ENCODE measurements at regions not wholly inside any gene's neighbourhood (a gene's known extent, or its start where the extent isn't known, plus 50 kb on each side); places are given as distances from the start of the nearest gene placed in this dataset.
"Not testable (repeated sequence)": the region's sequence is repeated elsewhere in the genome, so short reads cannot be mapped to it uniquely, and the experiment has no call there.

GRCh38 chr22:40094485-40094884, 83.2 kb upstream of the TNRC6B start:
- H3K9me3 ChIP-seq (ENCODE audit: control insufficient read depth in 2 of 2, low read length in 2 of 2): no peaks in the 10 kb centered on the region
- peaks cover 52 to 78% (median 57%) of the 10 kb centered on the region in 4 donors for H3K4me1 Mint-ChIP-seq
- peak overlapping the region; percentile 64 for H3K4me3 ChIP-seq (ENCODE audit: low read depth, low read length)
- H3K36me3 ChIP-seq (ENCODE audit: control insufficient read depth, insufficient read depth, low read length): no peaks in the 10 kb centered on the region
- DNase-seq (peak in 2 of 3 donors; percentile 16 to 64), ATAC-seq (ENCODE audit: low read depth in 2 of 2) (peak; percentile 48 to 57)
- peaks cover 31% of the 10 kb centered on the region for H3K4me1 ChIP-seq (ENCODE audit: control insufficient read depth, insufficient read depth, low read length, poor library complexity, severe bottlenecking)
- no peaks in the 10 kb centered on the region for H3K27me3 ChIP-seq (ENCODE audit: control insufficient read depth, insufficient read depth, low read length)
- H3K9me3 Mint-ChIP-seq: no peaks in the 10 kb centered on the region
- peaks cover 7% of the 10 kb centered on the region for H3K36me3 Mint-ChIP-seq
- H3K4me3 Mint-ChIP-seq: peak overlapping the region; percentile 7 to 86 (median 60)
- peak overlapping the region; percentile 28 for H3K27ac ChIP-seq (ENCODE audit: insufficient read depth, low read length, poor library complexity, severe bottlenecking)
- no peaks in the 10 kb centered on the region for H3K27me3 Mint-ChIP-seq
- H3K27ac Mint-ChIP-seq: peak overlapping the region in 2 of 3 donors; percentile 47 to 90

DNA sequence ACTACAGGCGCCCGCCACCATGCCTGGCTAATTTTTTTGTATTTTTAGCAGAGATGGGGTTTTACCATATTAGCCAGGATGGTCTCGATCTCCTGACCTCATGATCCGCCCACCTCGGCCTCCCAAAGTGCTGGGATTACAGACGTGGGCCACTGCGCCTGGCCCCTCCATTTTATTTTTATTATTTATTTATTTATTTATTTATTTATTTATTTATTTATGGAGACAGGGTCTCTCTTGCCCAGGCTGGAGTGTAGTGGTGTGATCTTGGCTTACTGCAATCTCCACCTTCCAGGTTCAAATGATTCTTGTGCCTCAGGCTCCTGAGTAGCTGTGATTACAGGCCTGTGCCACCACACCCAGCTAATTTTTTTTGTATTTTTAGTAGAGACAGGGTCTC, 77.8 kb upstream of the TNRC6B start:
- ATAC-seq (ENCODE audit: low read depth in 2 of 2); H3K27ac ChIP-seq (ENCODE audit: insufficient read depth, low read length, poor library complexity, severe bottlenecking); H3K4me3 Mint-ChIP-seq; H3K36me3 Mint-ChIP-seq; H3K9me3 Mint-ChIP-seq; DNase-seq; H3K4me3 ChIP-seq (ENCODE audit: low read depth, low read length); H3K9me3 ChIP-seq (ENCODE audit: control insufficient read depth in 2 of 2, low read length in 2 of 2); H3K27me3 Mint-ChIP-seq; H3K27me3 ChIP-seq (ENCODE audit: control insufficient read depth, insufficient read depth, low read length); H3K36me3 ChIP-seq (ENCODE audit: control insufficient read depth, insufficient read depth, low read length); H3K27ac Mint-ChIP-seq: not testable (repeated sequence)
- peaks cover 18 to 68% (median 44%) of the 10 kb centered on the region in 4 donors for H3K4me1 Mint-ChIP-seq
- peaks cover 21% of the 10 kb centered on the region for H3K4me1 ChIP-seq (ENCODE audit: control insufficient read depth, insufficient read depth, low read length, poor library complexity, severe bottlenecking)

GRCh38 chr22:40105755-40106154, 72.0 kb upstream of the TNRC6B start:
- peak overlapping the region in 2 of 3 donors; percentile 2 to 39 for H3K27ac Mint-ChIP-seq
- no peaks in the 10 kb centered on the region for H3K9me3 ChIP-seq (ENCODE audit: control insufficient read depth in 2 of 2, low read length in 2 of 2)
- H3K9me3 Mint-ChIP-seq: no peaks in the 10 kb centered on the region
- H3K4me1 Mint-ChIP-seq: peaks cover 31 to 82% (median 62%) of the 10 kb centered on the region in 4 donors
- H3K27me3 ChIP-seq (ENCODE audit: control insufficient read depth, insufficient read depth, low read length): no peaks in the 10 kb centered on the region
- H3K27ac ChIP-seq (ENCODE audit: insufficient read depth, low read length, poor library complexity, severe bottlenecking): no peak overlapping the region
- peaks cover 3% of the 10 kb centered on the region for H3K36me3 Mint-ChIP-seq
- peaks cover 4% of the 10 kb centered on the region for H3K36me3 ChIP-seq (ENCODE audit: control insufficient read depth, insufficient read depth, low read length)
- H3K4me3 ChIP-seq (ENCODE audit: low read depth, low read length): no peak overlapping the region
- no peaks in the 10 kb centered on the region for H3K27me3 Mint-ChIP-seq
- DNase-seq (no peak), ATAC-seq (ENCODE audit: low read depth in 2 of 2) (no peak)
- peaks cover 24% of the 10 kb centered on the region for H3K4me1 ChIP-seq (ENCODE audit: control insufficient read depth, insufficient read depth, low read length, poor library complexity, severe bottlenecking)
- peak overlapping the region in 3 of 4 donors; percentile 76 to 79 (median 76) for H3K4me3 Mint-ChIP-seq

DNA sequence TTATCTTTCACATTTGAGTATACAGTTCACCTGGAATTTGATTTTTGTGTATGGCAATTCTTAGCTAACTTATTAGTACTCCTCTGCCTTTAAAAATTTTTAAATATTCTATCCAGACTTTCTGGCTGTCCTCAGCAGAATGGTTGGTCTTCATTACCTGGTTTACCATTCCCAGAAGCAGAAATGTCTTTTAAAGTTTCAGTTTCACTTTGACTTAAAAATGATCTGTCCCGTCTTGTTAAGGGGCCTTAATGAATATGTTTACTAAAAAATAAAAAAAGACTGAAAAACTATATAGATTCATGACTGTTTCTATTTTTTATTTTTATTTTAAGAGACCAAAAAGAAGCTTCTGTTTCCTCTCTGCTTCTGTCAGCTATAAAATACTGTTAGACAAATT, 70.5 kb upstream of the TNRC6B start:
- Mint-ChIP-seq H3K36me3 (peaks cover 6% of the 10 kb centered on the region), H3K4me1 (peaks cover 40 to 84% (median 64%) of the 10 kb centered on the region in 4 donors), H3K27ac (no peak overlapping the region), H3K27me3 (no peaks in the 10 kb centered on the region), H3K4me3 (peak overlapping the region; percentile 76 to 82 (median 78)), H3K9me3 (no peaks in the 10 kb centered on the region)
- Histone ChIP-seq H3K36me3 (ENCODE audit: control insufficient read depth, insufficient read depth, low read length) (peaks cover 4% of the 10 kb centered on the region), H3K9me3 (ENCODE audit: control insufficient read depth in 2 of 2, low read length in 2 of 2) (no peaks in the 10 kb centered on the region), H3K27me3 (ENCODE audit: control insufficient read depth, insufficient read depth, low read length) (no peaks in the 10 kb centered on the region), H3K4me3 (ENCODE audit: low read depth, low read length) (peak overlapping the region; percentile 76), H3K27ac (ENCODE audit: insufficient read depth, low read length, poor library complexity, severe bottlenecking) (peak overlapping the region; percentile 29), H3K4me1 (ENCODE audit: control insufficient read depth, insufficient read depth, low read length, poor library complexity, severe bottlenecking) (peaks cover 20% of the 10 kb centered on the region)
- DNase-seq (peak in 1 of 3 donors; percentile 44), ATAC-seq (ENCODE audit: low read depth in 2 of 2) (no peak)

- Histone ChIP-seq H3K27ac (ENCODE audit: insufficient read depth, low read length, poor library complexity, severe bottlenecking) (no peak overlapping the region), H3K36me3 (ENCODE audit: control insufficient read depth, insufficient read depth, low read length) (peaks cover 4% of the 10 kb centered on the region), H3K27me3 (ENCODE audit: control insufficient read depth, insufficient read depth, low read length) (no peaks in the 10 kb centered on the region), H3K4me3 (ENCODE audit: low read depth, low read length) (peak overlapping the region; percentile 76), H3K9me3 (ENCODE audit: control insufficient read depth in 2 of 2, low read length in 2 of 2) (no peaks in the 10 kb centered on the region), H3K4me1 (ENCODE audit: control insufficient read depth, insufficient read depth, low read length, poor library complexity, severe bottlenecking) (peaks cover 20% of the 10 kb centered on the region)
- peak in 1 of 3 donors; percentile 34 for DNase-seq
- peak overlapping the region; percentile 76 to 82 (median 78) for H3K4me3 Mint-ChIP-seq
- peak overlapping the region; percentile 17 to 74 (median 23) for H3K27ac Mint-ChIP-seq
- no peaks in the 10 kb centered on the region for H3K27me3 Mint-ChIP-seq
- ATAC-seq (ENCODE audit: low read depth in 2 of 2): peak in 1 of 2 donors; percentile 31
- peaks cover 6% of the 10 kb centered on the region for H3K36me3 Mint-ChIP-seq
- H3K4me1 Mint-ChIP-seq: peaks cover 46 to 90% (median 70%) of the 10 kb centered on the region in 4 donors
- H3K9me3 Mint-ChIP-seq: no peaks in the 10 kb centered on the region
These were observed 69.8 kb upstream of the TNRC6B start for GRCh38 chr22:40107851-40108378.

- no peaks in the 10 kb centered on the region for H3K9me3 Mint-ChIP-seq
- H3K27ac ChIP-seq (ENCODE audit: insufficient read depth, low read length, poor library complexity, severe bottlenecking): no peak overlapping the region
- H3K4me1 ChIP-seq (ENCODE audit: control insufficient read depth, insufficient read depth, low read length, poor library complexity, severe bottlenecking): peaks cover 23% of the 10 kb centered on the region
- H3K27me3 Mint-ChIP-seq: no peaks in the 10 kb centered on the region
- H3K4me3 Mint-ChIP-seq: peak overlapping the region in 3 of 4 donors; percentile 76 to 79 (median 76)
- H3K4me1 Mint-ChIP-seq: peaks cover 46 to 91% (median 71%) of the 10 kb centered on the region in 4 donors
- ATAC-seq (ENCODE audit: low read depth in 2 of 2) (no peak), DNase-seq (no peak)
- H3K36me3 Mint-ChIP-seq: peaks cover 3% of the 10 kb centered on the region
- H3K27ac Mint-ChIP-seq: peak overlapping the region in 1 of 3 donors; percentile 23
- H3K36me3 ChIP-seq (ENCODE audit: control insufficient read depth, insufficient read depth, low read length): peaks cover 4% of the 10 kb centered on the region
- no peaks in the 10 kb centered on the region for H3K27me3 ChIP-seq (ENCODE audit: control insufficient read depth, insufficient read depth, low read length)
- no peaks in the 10 kb centered on the region for H3K9me3 ChIP-seq (ENCODE audit: control insufficient read depth in 2 of 2, low read length in 2 of 2)
- peak overlapping the region; percentile 76 for H3K4me3 ChIP-seq (ENCODE audit: low read depth, low read length)
These were observed 69.3 kb upstream of the TNRC6B start for GRCh38 chr22:40108396-40108795.

DNA sequence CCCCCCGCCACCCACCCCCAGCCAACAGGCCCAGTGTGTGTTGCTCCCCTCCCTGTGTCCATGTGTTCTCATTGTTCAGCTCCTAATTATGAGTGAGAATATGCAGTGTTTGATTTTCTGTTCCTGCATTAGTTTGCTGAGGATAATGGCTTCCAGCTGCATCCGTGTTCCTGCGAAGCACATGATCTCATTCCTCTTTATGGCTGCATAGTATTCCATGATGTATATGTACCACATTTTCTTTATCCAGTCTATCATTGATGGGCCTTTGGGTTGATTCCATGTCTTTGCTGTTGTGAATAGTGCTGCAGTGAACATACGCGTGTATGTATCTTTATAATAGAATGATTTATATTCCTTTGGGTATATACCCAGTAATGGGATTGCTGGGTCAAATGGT, 68.8 kb upstream of the TNRC6B start:
- not testable (repeated sequence) for ATAC-seq (ENCODE audit: low read depth in 2 of 2); H3K9me3 ChIP-seq (ENCODE audit: control insufficient read depth in 2 of 2, low read length in 2 of 2); H3K27me3 Mint-ChIP-seq; H3K27ac ChIP-seq (ENCODE audit: insufficient read depth, low read length, poor library complexity, severe bottlenecking); H3K36me3 Mint-ChIP-seq; H3K27me3 ChIP-seq (ENCODE audit: control insufficient read depth, insufficient read depth, low read length); H3K4me3 ChIP-seq (ENCODE audit: low read depth, low read length); H3K36me3 ChIP-seq (ENCODE audit: control insufficient read depth, insufficient read depth, low read length); DNase-seq; H3K27ac Mint-ChIP-seq; H3K9me3 Mint-ChIP-seq
- Mint-ChIP-seq H3K4me3 (peak overlapping the region in 2 of 4 donors; percentile 6 to 51), H3K4me1 (peaks cover 50 to 95% (median 76%) of the 10 kb centered on the region in 4 donors)
- H3K4me1 ChIP-seq (ENCODE audit: control insufficient read depth, insufficient read depth, low read length, poor library complexity, severe bottlenecking): peaks cover 27% of the 10 kb centered on the region

DNA sequence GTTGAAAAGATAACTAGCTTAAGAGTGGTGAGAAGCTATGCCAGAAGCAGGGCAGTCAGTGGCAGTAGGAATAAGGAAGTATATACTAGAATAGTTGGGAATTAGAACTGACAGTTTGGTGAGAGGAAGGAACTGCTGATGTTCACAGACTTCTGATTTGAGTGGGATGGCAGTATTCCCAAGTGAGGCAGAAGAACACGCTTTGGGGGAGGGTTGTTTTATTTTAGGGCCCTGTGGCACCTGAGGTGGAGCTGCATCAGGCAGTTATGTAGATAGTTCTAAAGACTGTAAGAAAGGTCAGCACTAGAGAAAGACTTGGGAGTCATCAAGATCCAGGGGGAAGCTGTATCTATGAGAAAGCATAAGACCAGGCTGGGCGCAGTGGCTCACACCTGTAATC, 66.3 kb upstream of the TNRC6B start:
- ATAC-seq (ENCODE audit: low read depth in 2 of 2) (no peak), DNase-seq (no peak)
- Histone ChIP-seq H3K9me3 (ENCODE audit: control insufficient read depth in 2 of 2, low read length in 2 of 2) (no peaks in the 10 kb centered on the region), H3K27ac (ENCODE audit: insufficient read depth, low read length, poor library complexity, severe bottlenecking) (no peak overlapping the region), H3K4me1 (ENCODE audit: control insufficient read depth, insufficient read depth, low read length, poor library complexity, severe bottlenecking) (peaks cover 45% of the 10 kb centered on the region), H3K27me3 (ENCODE audit: control insufficient read depth, insufficient read depth, low read length) (no peaks in the 10 kb centered on the region), H3K4me3 (ENCODE audit: low read depth, low read length) (no peak overlapping the region), H3K36me3 (ENCODE audit: control insufficient read depth, insufficient read depth, low read length) (peaks cover 4% of the 10 kb centered on the region)
- peak overlapping the region in 1 of 4 donors; percentile 65 for H3K4me3 Mint-ChIP-seq
- peaks cover 57 to 94% (median 76%) of the 10 kb centered on the region in 4 donors for H3K4me1 Mint-ChIP-seq
- no peaks in the 10 kb centered on the region for H3K9me3 Mint-ChIP-seq
- peaks cover 3% of the 10 kb centered on the region for H3K36me3 Mint-ChIP-seq
- H3K27me3 Mint-ChIP-seq: no peaks in the 10 kb centered on the region
- H3K27ac Mint-ChIP-seq: peak overlapping the region; percentile 58 to 87 (median 83)

All from CD4-positive, CD25-positive, alpha-beta regulatory T cell (primary cell).